PFSK-1 (cell line): ENCODE measurements at regions not wholly inside any gene's neighbourhood (a gene's known extent, or its start where the extent isn't known, plus 50 kb on each side); places are given as distances from the start of the nearest gene placed in this dataset.

Experiments
- SIN3A ChIP-seq: IDR thresholded peaks from 2 replicates; pipeline ENCODE4 v1.6.1; 2012; ENCODE audit warnings: mild to moderate bottlenecking, low read length, moderate library complexity, borderline replicate concordance; ENCODE audit not compliant: insufficient read depth
- TF ChIP-seq, protein P1 (sequence below), 2 experiments: IDR thresholded peaks; 2 replicates each; pipeline versions ENCODE4 v1.6.1 to v1.8.0; 2011 to 2012; ENCODE audit warnings: low read depth in 2 of 2, low read length in 2 of 2, control low read depth in 1 of 2, inconsistent platforms in 1 of 2, mild to moderate bottlenecking in 1 of 2, moderate library complexity in 1 of 2; ENCODE audit not compliant: insufficient read depth in 1 of 2

DNA sequence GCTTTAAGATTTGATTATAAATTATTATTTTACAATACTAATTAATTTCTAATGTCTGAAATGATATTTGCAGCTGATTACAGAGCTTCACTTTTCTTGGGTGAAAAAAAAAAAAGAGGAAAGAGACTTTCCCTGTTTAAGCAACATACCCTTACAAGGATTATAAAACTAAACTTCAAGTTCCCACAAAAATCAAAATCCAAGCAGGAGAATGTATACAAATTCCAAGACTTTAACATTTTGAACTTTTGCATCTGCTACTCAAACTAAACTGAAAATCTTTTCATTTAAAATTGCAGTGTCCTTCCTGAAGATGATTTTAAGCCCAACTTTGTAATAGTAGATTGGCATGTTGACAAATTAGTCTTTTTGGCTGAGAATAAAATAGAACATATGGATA lies 742.4 kb upstream of the INTU start:
- TF ChIP-seq, protein P1, sequence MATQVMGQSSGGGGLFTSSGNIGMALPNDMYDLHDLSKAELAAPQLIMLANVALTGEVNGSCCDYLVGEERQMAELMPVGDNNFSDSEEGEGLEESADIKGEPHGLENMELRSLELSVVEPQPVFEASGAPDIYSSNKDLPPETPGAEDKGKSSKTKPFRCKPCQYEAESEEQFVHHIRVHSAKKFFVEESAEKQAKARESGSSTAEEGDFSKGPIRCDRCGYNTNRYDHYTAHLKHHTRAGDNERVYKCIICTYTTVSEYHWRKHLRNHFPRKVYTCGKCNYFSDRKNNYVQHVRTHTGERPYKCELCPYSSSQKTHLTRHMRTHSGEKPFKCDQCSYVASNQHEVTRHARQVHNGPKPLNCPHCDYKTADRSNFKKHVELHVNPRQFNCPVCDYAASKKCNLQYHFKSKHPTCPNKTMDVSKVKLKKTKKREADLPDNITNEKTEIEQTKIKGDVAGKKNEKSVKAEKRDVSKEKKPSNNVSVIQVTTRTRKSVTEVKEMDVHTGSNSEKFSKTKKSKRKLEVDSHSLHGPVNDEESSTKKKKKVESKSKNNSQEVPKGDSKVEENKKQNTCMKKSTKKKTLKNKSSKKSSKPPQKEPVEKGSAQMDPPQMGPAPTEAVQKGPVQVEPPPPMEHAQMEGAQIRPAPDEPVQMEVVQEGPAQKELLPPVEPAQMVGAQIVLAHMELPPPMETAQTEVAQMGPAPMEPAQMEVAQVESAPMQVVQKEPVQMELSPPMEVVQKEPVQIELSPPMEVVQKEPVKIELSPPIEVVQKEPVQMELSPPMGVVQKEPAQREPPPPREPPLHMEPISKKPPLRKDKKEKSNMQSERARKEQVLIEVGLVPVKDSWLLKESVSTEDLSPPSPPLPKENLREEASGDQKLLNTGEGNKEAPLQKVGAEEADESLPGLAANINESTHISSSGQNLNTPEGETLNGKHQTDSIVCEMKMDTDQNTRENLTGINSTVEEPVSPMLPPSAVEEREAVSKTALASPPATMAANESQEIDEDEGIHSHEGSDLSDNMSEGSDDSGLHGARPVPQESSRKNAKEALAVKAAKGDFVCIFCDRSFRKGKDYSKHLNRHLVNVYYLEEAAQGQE (IDR thresholded peaks at IDR 0.05; ENCODE audit: insufficient read depth in 1 of 2, low read depth in 2 of 2, low read length in 2 of 2): no peak
- no peak for TF ChIP-seq SIN3A
